Panc1 (cell line): ENCODE measurements at regions not wholly inside any gene's neighbourhood (a gene's known extent, or its start where the extent isn't known, plus 50 kb on each side); places are given as distances from the start of the nearest gene placed in this dataset.

ENCODE experiments used
- ATAC-seq: fragments of 200-7000 bp; cut with Tn5 transposase; 2 replicates; pipeline ENCODE4 v1.9.1; 2020; ENCODE audit warnings: mild to moderate bottlenecking, moderate library complexity
- BruUV-seq: library from RNA; stranded (reverse); fragments of 400-500 nt; replicated peaks from 2 replicates; lab custom pipeline; 2021; lab: Mats Ljungman, UMichigan
- CTCF ChIA-PET: fragments of 300-600 bp; sonication (Branson Sonifier 250); formaldehyde crosslinking; loops from one replicate; lab custom pipeline; 2022; ENCODE audit warnings: antibody characterized with exemption; lab: Charles Lee
- POLR2A ChIA-PET: fragments of 300-600 bp; sonication (Branson Sonifier 250); formaldehyde crosslinking; loops from one replicate; lab custom pipeline; 2022; ENCODE audit warnings: antibody characterized with exemption; lab: Charles Lee
- DNase-seq: peaks from one replicate; pipeline ENCODE4 v3.0.0-alpha.2; 2010; ENCODE audit warnings: low read depth, low spot score
- H3K27ac ChIP-seq: 2 replicates; pipeline ENCODE4 v1.5.1; 2011; ENCODE audit warnings: mild to moderate bottlenecking, low read length, inconsistent platforms
- H3K27me3 ChIP-seq: fragments of 200-500 bp; sonication (Bioruptor generic); 2 replicates; pipeline ENCODE4 v1.6.0; 2014; ENCODE audit warnings: low read length, inconsistent platforms; ENCODE audit not compliant: control insufficient read depth, insufficient read depth
- H3K36me3 ChIP-seq: fragments of 200-500 bp; sonication (Bioruptor generic); 2 replicates; pipeline ENCODE4 v1.5.1; 2014; ENCODE audit warnings: inconsistent platforms, mild to moderate bottlenecking, low read length, moderate library complexity; ENCODE audit not compliant: control insufficient read depth, insufficient read depth
- H3K4me1 ChIP-seq: 2 replicates; pipeline ENCODE4 v1.5.1; 2011; ENCODE audit warnings: inconsistent platforms, mild to moderate bottlenecking, low read length, moderate library complexity; ENCODE audit not compliant: control insufficient read depth, insufficient read depth
- H3K4me3 ChIP-seq, 2 experiments: 2 replicates each; pipeline ENCODE4 v1.5.1; 2011 to 2012; ENCODE audit warnings: low read depth in 2 of 2, low read length in 2 of 2, mild to moderate bottlenecking in 2 of 2, inconsistent platforms in 1 of 2, moderate library complexity in 1 of 2
- H3K9me3 ChIP-seq: fragments of 200-500 bp; sonication (Bioruptor generic); 2 replicates; pipeline ENCODE4 v1.5.1; 2014; ENCODE audit warnings: low read depth, mild to moderate bottlenecking, inconsistent platforms, low read length, moderate library complexity; ENCODE audit not compliant: control insufficient read depth, insufficient read depth
- CTCF ChIP-seq: fragments of 450-650 bp; IDR thresholded peaks from 2 replicates; pipeline ENCODE4 v1.5.1; 2017; ENCODE audit warnings: mild to moderate bottlenecking
- POLR2AphosphoS5 ChIP-seq: IDR thresholded peaks from 2 replicates; pipeline ENCODE4 v1.6.1; 2012; ENCODE audit warnings: mild to moderate bottlenecking, low read depth, low read length, moderate library complexity
- REST ChIP-seq, 2 experiments: IDR thresholded peaks; 2 replicates each; pipeline ENCODE4 v1.6.1; 2011 to 2012; ENCODE audit warnings: low read depth in 2 of 2, control low read depth in 1 of 2, low read length in 1 of 2, mild to moderate bottlenecking in 1 of 2, moderate library complexity in 1 of 2; ENCODE audit not compliant: insufficient read depth in 1 of 2
- SIN3A ChIP-seq: IDR thresholded peaks from 2 replicates; pipeline ENCODE4 v1.6.1; 2012; ENCODE audit warnings: low read depth, mild to moderate bottlenecking, low read length, moderate library complexity, borderline replicate concordance; ENCODE audit not compliant: insufficient read depth
- TCF7L2 ChIP-seq: IDR thresholded peaks from 2 replicates; pipeline ENCODE4 v1.6.1; 2011; ENCODE audit warnings: mild to moderate bottlenecking, low read depth, low read length, inconsistent platforms
- in situ Hi-C: cut with HindIII; loops from 2 replicates; pipeline ENCODE4 v1.10.0; 2016; ENCODE audit warnings: low sequenced_read_pairs, low pct_unique_long_range_greater_than_20kb
- intact Hi-C: fragments of 100-400 bp; cut with micrococcal nuclease; formaldehyde crosslinking; loops from one replicate; pipeline ENCODE4 v1.10.0; 2022; ENCODE audit not compliant: unreplicated experiment

- ATAC-seq (no peak), DNase-seq (no peak)
- H3K27me3 ChIP-seq, result no peaks in the 10 kb centered on the region
- no peak overlapping the region for H3K27ac ChIP-seq
- TF ChIP-seq CTCF (no peak), TCF7L2 (no peak), REST (IDR thresholded peaks at IDR 0.05; ENCODE audit: insufficient read depth in 1 of 2, low read depth in 2 of 2, low read length in 1 of 2) (no peak), SIN3A (no peak), POLR2AphosphoS5 (no peak)
- ChIA-PET CTCF (no interaction called here), POLR2A (no interaction called here)
- in situ Hi-C loops, result no loop called here
- no peak overlapping the region for H3K4me3 ChIP-seq
- H3K36me3 ChIP-seq, result no peaks in the 10 kb centered on the region
- intact Hi-C loops, result no loop called here
- no TSS peak for BruUV-seq
- H3K9me3 ChIP-seq, result peaks cover 3% of the 10 kb centered on the region; the same call in 1 of the 2 replicates
- no peaks in the 10 kb centered on the region for H3K4me1 ChIP-seq
Observed at GRCh38 chr13:47233734-47234133, 336.9 kb upstream of the HTR2A start.

- in situ Hi-C loops (no loop called here), intact Hi-C loops (no loop called here)
- Histone ChIP-seq H3K36me3 (no peaks in the 10 kb centered on the region), H3K4me3 (no peak overlapping the region), H3K9me3 (peaks cover 3% of the 10 kb centered on the region; the same call in 1 of the 2 replicates), H3K27ac (no peak overlapping the region), H3K27me3 (no peaks in the 10 kb centered on the region), H3K4me1 (no peaks in the 10 kb centered on the region)
- BruUV-seq, result no TSS peak
- DNase-seq, result no peak
- CTCF ChIA-PET, result no interaction called here
- POLR2A ChIA-PET, result no interaction called here
- TF ChIP-seq POLR2AphosphoS5, result no peak
- no peak for TF ChIP-seq CTCF
- ATAC-seq, result no peak
Observed at GRCh38 chr13:47232516-47232915, 335.7 kb upstream of the HTR2A start.

GRCh38 chr13:47230155-47230554 is 333.3 kb upstream of the HTR2A start:
- no peaks in the 10 kb centered on the region for H3K4me1 ChIP-seq
- DNase-seq, result no peak
- TF ChIP-seq TCF7L2, result no peak
- TF ChIP-seq SIN3A, result no peak
- TF ChIP-seq CTCF, result no peak
- no peak for TF ChIP-seq POLR2AphosphoS5
- POLR2A ChIA-PET, result no interaction called here
- CTCF ChIA-PET, result no interaction called here
- no peak overlapping the region for H3K4me3 ChIP-seq
- peaks cover 3% of the 10 kb centered on the region; the same call in 1 of the 2 replicates for H3K9me3 ChIP-seq
- ATAC-seq, result no peak
- intact Hi-C loops (no loop called here), in situ Hi-C loops (no loop called here)
- no peak overlapping the region for H3K27ac ChIP-seq
- H3K27me3 ChIP-seq, result no peaks in the 10 kb centered on the region
- BruUV-seq, result no TSS peak
- no peaks in the 10 kb centered on the region for H3K36me3 ChIP-seq
